B cell (primary cell): ENCODE measurements at regions not wholly inside any gene's neighbourhood (a gene's known extent, or its start where the extent isn't known, plus 50 kb on each side); places are given as distances from the start of the nearest gene placed in this dataset.
"Not testable (repeated sequence)": the region's sequence is repeated elsewhere in the genome, so short reads cannot be mapped to it uniquely, and the experiment has no call there.

Experiments
- ATAC-seq: fragments of 200-7000 bp; cut with Tn5 transposase; one replicate; pipeline ENCODE4 v1.10.0; 2021; ENCODE audit warnings: low read depth, mild to moderate bottlenecking, moderate number of reproducible peaks, moderate library complexity
- CTCF ChIA-PET: fragments of 350-600 bp; sonication (Branson Sonifier 250); formaldehyde crosslinking; loops from one replicate; lab custom pipeline; 2021; ENCODE audit warnings: antibody characterized with exemption, inconsistent platforms; lab: Charles Lee
- POLR2A ChIA-PET: fragments of 350-600 bp; sonication (Branson Sonifier 250); formaldehyde crosslinking; loops from one replicate; lab custom pipeline; 2021; ENCODE audit warnings: antibody characterized with exemption; lab: Charles Lee
- DNase-seq: peaks from one replicate; pipeline ENCODE4 v3.0.0; 2013
- H2AFZ ChIP-seq: 2 replicates; pipeline ENCODE4 v1.6.1; 2012; ENCODE audit warnings: mild to moderate bottlenecking, low read depth, low read length; ENCODE audit not compliant: insufficient read depth, poor library complexity, severe bottlenecking
- H3K27ac ChIP-seq, 2 donors: 1 replicate in 1 of 2; 2 replicates in 1 of 2; pipeline ENCODE4 v1.5.1; 2012 to 2013; ENCODE audit warnings: low read length in 2 of 2, mild to moderate bottlenecking in 2 of 2, moderate library complexity in 1 of 2
- H3K27me3 ChIP-seq, 4 experiments: fragments of 200-600 bp in 1 of 4; sonication (generic) in 1 of 4; replicated peaks in 1 of 4; 1 replicate in 2 of 4; 2 replicates in 2 of 4; pipeline versions ENCODE4 v1.6.1 to v1.7.0; 2013 to 2016; ENCODE audit warnings: low read length in 3 of 4, mild to moderate bottlenecking in 2 of 4, mixed read lengths in 1 of 4, moderate library complexity in 1 of 4; ENCODE audit not compliant: insufficient read depth in 4 of 4, control insufficient read depth in 3 of 4; ENCODE audit errors: control extremely low read depth in 1 of 4
- H3K36me3 ChIP-seq, 2 experiments: replicated peaks in 1 of 2; 1 replicate in 1 of 2; 2 replicates in 1 of 2; pipeline versions ENCODE4 v1.6.1 to v1.7.1; 2013; ENCODE audit warnings: low read length in 1 of 2; ENCODE audit not compliant: insufficient read depth in 2 of 2, control insufficient read depth in 1 of 2; ENCODE audit errors: control extremely low read depth in 1 of 2, extremely low read depth in 1 of 2
- H3K4me1 ChIP-seq, 2 donors: fragments of 200-600 bp in 1 of 2; sonication (generic) in 1 of 2; 1 replicate in 1 of 2; 2 replicates in 1 of 2; pipeline versions ENCODE4 v1.5.1 to v1.6.1; 2013 to 2017; ENCODE audit warnings: low read length in 2 of 2; ENCODE audit not compliant: control insufficient read depth in 2 of 2, insufficient read depth in 2 of 2
- H3K4me2 ChIP-seq: replicated peaks from 2 replicates; pipeline ENCODE3; 2012; ENCODE audit warnings: mild to moderate bottlenecking, low read depth, low read length; ENCODE audit not compliant: poor library complexity, severe bottlenecking
- H3K4me3 ChIP-seq, 5 experiments: fragments of 200-600 bp in 1 of 5; sonication (generic) in 1 of 5; 1 replicate in 3 of 5; 2 replicates in 2 of 5; pipeline versions ENCODE4 v1.5.1 to v1.7.0; 2011 to 2016; ENCODE audit warnings: low read length in 4 of 5, mild to moderate bottlenecking in 4 of 5, low read depth in 2 of 5, control low read depth in 1 of 5, moderate library complexity in 1 of 5; ENCODE audit not compliant: insufficient read depth in 1 of 5; ENCODE audit errors: control extremely low read depth in 1 of 5, extremely low read depth in 1 of 5
- H3K79me2 ChIP-seq: fragments of 200-600 bp; sonication (generic); one replicate; pipeline ENCODE4 v1.6.0; 2016; ENCODE audit warnings: low read length; ENCODE audit not compliant: control insufficient read depth, insufficient read depth
- H3K9ac ChIP-seq: fragments of 200-600 bp; sonication (generic); 2 replicates; pipeline ENCODE4 v1.6.1; 2017; ENCODE audit warnings: mild to moderate bottlenecking, low read length, moderate library complexity
- H3K9me3 ChIP-seq, 3 donors: one replicate each; pipeline versions ENCODE4 v1.6.1 to v1.7.1; 2013; ENCODE audit warnings: low read length in 2 of 3; ENCODE audit not compliant: control insufficient read depth in 2 of 3, insufficient read depth in 1 of 3; ENCODE audit errors: control extremely low read depth in 1 of 3
- H4K20me1 ChIP-seq: 2 replicates; pipeline ENCODE4 v1.6.0; 2012; ENCODE audit warnings: mild to moderate bottlenecking, low read length; ENCODE audit not compliant: insufficient read depth, control insufficient read depth, poor library complexity, severe bottlenecking
- H3K27ac Mint-ChIP-seq: one replicate; pipeline ENCODE4 v1.8.0; 2021; ENCODE audit warnings: mixed read lengths
- H3K27me3 Mint-ChIP-seq: one replicate; pipeline ENCODE4 v1.8.0; 2021; ENCODE audit warnings: mixed read lengths
- H3K4me1 Mint-ChIP-seq: one replicate; pipeline ENCODE4 v1.8.0; 2021; ENCODE audit warnings: mixed read lengths
- H3K4me3 Mint-ChIP-seq: one replicate; pipeline ENCODE4 v1.8.0; 2021; ENCODE audit warnings: mixed read lengths
- H3K9me3 Mint-ChIP-seq: one replicate; pipeline ENCODE4 v1.8.0; 2022; ENCODE audit warnings: mixed read lengths; ENCODE audit not compliant: insufficient read depth
- CTCF ChIP-seq: fragments of 200-600 bp; IDR thresholded peaks from one replicate; pipeline ENCODE4 v1.8.0; 2022; ENCODE audit warnings: antibody characterized with exemption, mild to moderate bottlenecking
- EZH2 ChIP-seq: IDR thresholded peaks from 2 replicates; pipeline ENCODE4 v1.6.1; 2012; ENCODE audit warnings: borderline replicate concordance, low read depth, mild to moderate bottlenecking, moderate library complexity, low read length; ENCODE audit not compliant: insufficient read depth, poor library complexity, severe bottlenecking
- WGBS: methylation state at CpG from one replicate; pipeline ENCODE4 v1.1.5; 2013; ENCODE audit warnings: missing lambda C conversion rate; ENCODE audit not compliant: insufficient coverage; 5-methylcytosine and 5-hydroxymethylcytosine counted together
- intact Hi-C: fragments of 100-400 bp; cut with micrococcal nuclease; formaldehyde crosslinking; loops from one replicate; pipeline ENCODE4 v1.10.0; 2022

- Histone ChIP-seq H4K20me1 (no peaks in the 10 kb centered on the region), H3K9ac (no peak overlapping the region), H3K27ac (no peak overlapping the region), H2AFZ (no peak overlapping the region), H3K9me3 (no peaks in the 10 kb centered on the region), H3K79me2 (no peaks in the 10 kb centered on the region), H3K36me3 (no peaks in the 10 kb centered on the region), H3K4me2 (no peak overlapping the region), H3K4me1 (no peaks in the 10 kb centered on the region), H3K4me3 (no peak overlapping the region), H3K27me3 (no peaks in the 10 kb centered on the region)
- Mint-ChIP-seq H3K4me3 (no peak overlapping the region), H3K9me3 (no peaks in the 10 kb centered on the region), H3K4me1 (no peaks in the 10 kb centered on the region), H3K27me3 (no peaks in the 10 kb centered on the region), H3K27ac (no peak overlapping the region)
- intact Hi-C loops = no loop called here
- TF ChIP-seq CTCF (no peak), EZH2 (no peak)
- DNase-seq = no peak
- ChIA-PET POLR2A (no interaction called here), CTCF (no interaction called here)
- ATAC-seq = no peak
Observed at GRCh38 chr5:143634689-143635088, 177.3 kb upstream of the HMHB1 start.

- DNase-seq (no peak), ATAC-seq (no peak)
- Histone ChIP-seq H3K9me3 (no peaks in the 10 kb centered on the region), H4K20me1 (no peaks in the 10 kb centered on the region), H3K79me2 (no peaks in the 10 kb centered on the region), H3K4me2 (no peak overlapping the region), H3K4me3 (no peak overlapping the region), H2AFZ (no peak overlapping the region), H3K27me3 (no peaks in the 10 kb centered on the region), H3K36me3 (no peaks in the 10 kb centered on the region), H3K9ac (no peak overlapping the region), H3K27ac (no peak overlapping the region), H3K4me1 (no peaks in the 10 kb centered on the region)
- Mint-ChIP-seq H3K27me3 (no peaks in the 10 kb centered on the region), H3K27ac (no peak overlapping the region), H3K4me1 (no peaks in the 10 kb centered on the region), H3K4me3 (no peak overlapping the region), H3K9me3 (no peaks in the 10 kb centered on the region)
- intact Hi-C loops = no loop called here
- 100% methylated on average over 2 of the region's 9 CpGs for WGBS
- ChIA-PET POLR2A (no interaction called here), CTCF (interaction anchor here (1.8 kb wide), 1 partner anchor 194 kb away, joined by 4 read pairs; no protein-coding TSS in a partner anchor)
- no peak for TF ChIP-seq EZH2
Observed at GRCh38 chr5:143629871-143630659, 181.9 kb upstream of the HMHB1 start.

- H3K4me1 Mint-ChIP-seq, H3K4me2 ChIP-seq, intact Hi-C loops, DNase-seq, H4K20me1 ChIP-seq, H3K4me1 ChIP-seq, H2AFZ ChIP-seq, H3K27ac ChIP-seq, H3K27me3 ChIP-seq, H3K9ac ChIP-seq, POLR2A ChIA-PET, H3K9me3 Mint-ChIP-seq, H3K4me3 ChIP-seq, CTCF ChIA-PET, H3K27me3 Mint-ChIP-seq, H3K36me3 ChIP-seq, ATAC-seq, H3K9me3 ChIP-seq, H3K4me3 Mint-ChIP-seq, H3K79me2 ChIP-seq, H3K27ac Mint-ChIP-seq: not testable (repeated sequence)
- WGBS = 93% methylated on average over 3 of the region's 7 CpGs
Observed at GRCh38 chr5:143625048-143625447, 186.9 kb upstream of the HMHB1 start.
